K562 (cell line): ENCODE measurements at regions not wholly inside any gene's neighbourhood (a gene's known extent, or its start where the extent isn't known, plus 50 kb on each side); places are given as distances from the start of the nearest gene placed in this dataset.

Experiments
- ARID1B ChIP-seq: fragments of 450-650 bp; IDR thresholded peaks from 2 replicates; pipeline ENCODE4 v1.6.1; 2016; ENCODE audit warnings: antibody characterized with exemption, mild to moderate bottlenecking, inconsistent platforms
- CHD1 ChIP-seq: fragments of 200-600 bp; sonication (generic); IDR thresholded peaks from one replicate; pipeline ENCODE4 v1.6.1; 2012; ENCODE audit warnings: mild to moderate bottlenecking, moderate library complexity, low read length, inconsistent platforms
- CREM ChIP-seq: IDR thresholded peaks from 2 replicates; pipeline ENCODE4 v1.6.1; 2014; ENCODE audit warnings: antibody characterized with exemption, low read depth
- DNMT1 ChIP-seq: fragments of 450-650 bp; IDR thresholded peaks from 2 replicates; pipeline ENCODE4 v1.6.1; 2016; ENCODE audit warnings: antibody characterized with exemption, mild to moderate bottlenecking
- ELF2 ChIP-seq: fragments of 250-450 bp; sonication (Bioruptor Pico); IDR thresholded peaks from 2 replicates; pipeline ENCODE4 v1.5.0; 2021; ENCODE audit warnings: mild to moderate bottlenecking
- ETS2 ChIP-seq: IDR thresholded peaks from 2 replicates; pipeline ENCODE4 v1.6.1; 2016; ENCODE audit warnings: borderline replicate concordance, missing genetic modification characterization, mild to moderate bottlenecking, moderate library complexity, missing compliant biosample characterization; ENCODE audit not compliant: poor library complexity, severe bottlenecking
- KAT8 ChIP-seq: fragments of 450-650 bp; IDR thresholded peaks from 2 replicates; pipeline ENCODE4 v1.6.1; 2016; ENCODE audit warnings: low read depth, mild to moderate bottlenecking
- MCM2 ChIP-seq: fragments of 450-650 bp; IDR thresholded peaks from 2 replicates; pipeline ENCODE4 v1.6.1; 2017; ENCODE audit warnings: low read depth, mild to moderate bottlenecking
- NBN ChIP-seq: fragments of 450-650 bp; IDR thresholded peaks from 2 replicates; pipeline ENCODE4 v1.6.1; 2016; ENCODE audit warnings: low read depth, mild to moderate bottlenecking
- RFX7 ChIP-seq: fragments of 250-450 bp; sonication (Bioruptor Pico); IDR thresholded peaks from 2 replicates; pipeline ENCODE4 v1.5.1; 2021; ENCODE audit warnings: mild to moderate bottlenecking
- SMARCA4 ChIP-seq: fragments of 450-650 bp; IDR thresholded peaks from 2 replicates; pipeline ENCODE4 v1.6.1; 2016
- SP2 ChIP-seq: IDR thresholded peaks from 2 replicates; pipeline ENCODE4 v1.6.1; 2011; ENCODE audit warnings: mild to moderate bottlenecking, low read depth, low read length, moderate library complexity; ENCODE audit not compliant: poor library complexity, severe bottlenecking; ENCODE audit errors: extremely low read depth
- TCF3 ChIP-seq: sonication (generic); formaldehyde crosslinking; IDR thresholded peaks from 2 replicates; pipeline ENCODE4 v1.4.0; 2020; ENCODE audit warnings: mild to moderate bottlenecking, missing genetic modification reagents
- ZNF316 ChIP-seq: fragments of 450-650 bp; IDR thresholded peaks from 2 replicates; pipeline ENCODE4 v1.6.1; 2016
- TF ChIP-seq, protein P1 (sequence below), 2 experiments: fragments of 450-650 bp in 1 of 2; sonication (generic) in 1 of 2; formaldehyde crosslinking in 1 of 2; IDR thresholded peaks; 2 replicates each; pipeline versions ENCODE4 v1.7.1 to v1.9.0; 2016 to 2022; ENCODE audit warnings: inconsistent platforms in 1 of 2, mild to moderate bottlenecking in 1 of 2, missing genetic modification reagents in 1 of 2
- TF ChIP-seq, protein P2 (sequence below): IDR thresholded peaks from 2 replicates; pipeline ENCODE4 v1.6.1; 2011; ENCODE audit warnings: borderline replicate concordance, low read depth, mild to moderate bottlenecking, moderate library complexity, low read length; ENCODE audit not compliant: insufficient read depth, poor library complexity, severe bottlenecking
- TF ChIP-seq, protein P3 (sequence below): sonication (generic); formaldehyde crosslinking; IDR thresholded peaks from 2 replicates; pipeline ENCODE4 v1.8.0; 2022; ENCODE audit warnings: mild to moderate bottlenecking, missing genetic modification reagents, borderline replicate concordance

DNA sequence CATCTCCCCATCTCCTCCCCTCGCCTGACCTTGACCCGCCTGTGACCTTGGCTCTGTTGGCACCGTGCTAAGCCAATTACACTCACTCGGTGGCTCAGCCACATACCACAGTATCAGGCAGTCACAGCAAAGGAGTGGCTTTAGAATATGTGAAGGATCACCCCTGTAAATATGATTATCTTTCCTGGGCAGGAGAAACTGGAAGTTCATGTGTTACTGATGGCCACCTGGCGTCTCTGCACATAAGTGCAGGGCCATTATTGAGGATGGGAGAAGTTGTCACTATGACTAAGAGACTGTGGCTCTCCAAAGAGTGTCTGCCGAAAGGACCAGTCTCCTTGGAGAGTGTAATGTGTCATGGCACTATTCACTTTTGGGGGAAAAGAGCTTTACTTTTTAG, 116.9 kb upstream of the S1PR3 start (continued):
- TF ChIP-seq, protein P1, sequence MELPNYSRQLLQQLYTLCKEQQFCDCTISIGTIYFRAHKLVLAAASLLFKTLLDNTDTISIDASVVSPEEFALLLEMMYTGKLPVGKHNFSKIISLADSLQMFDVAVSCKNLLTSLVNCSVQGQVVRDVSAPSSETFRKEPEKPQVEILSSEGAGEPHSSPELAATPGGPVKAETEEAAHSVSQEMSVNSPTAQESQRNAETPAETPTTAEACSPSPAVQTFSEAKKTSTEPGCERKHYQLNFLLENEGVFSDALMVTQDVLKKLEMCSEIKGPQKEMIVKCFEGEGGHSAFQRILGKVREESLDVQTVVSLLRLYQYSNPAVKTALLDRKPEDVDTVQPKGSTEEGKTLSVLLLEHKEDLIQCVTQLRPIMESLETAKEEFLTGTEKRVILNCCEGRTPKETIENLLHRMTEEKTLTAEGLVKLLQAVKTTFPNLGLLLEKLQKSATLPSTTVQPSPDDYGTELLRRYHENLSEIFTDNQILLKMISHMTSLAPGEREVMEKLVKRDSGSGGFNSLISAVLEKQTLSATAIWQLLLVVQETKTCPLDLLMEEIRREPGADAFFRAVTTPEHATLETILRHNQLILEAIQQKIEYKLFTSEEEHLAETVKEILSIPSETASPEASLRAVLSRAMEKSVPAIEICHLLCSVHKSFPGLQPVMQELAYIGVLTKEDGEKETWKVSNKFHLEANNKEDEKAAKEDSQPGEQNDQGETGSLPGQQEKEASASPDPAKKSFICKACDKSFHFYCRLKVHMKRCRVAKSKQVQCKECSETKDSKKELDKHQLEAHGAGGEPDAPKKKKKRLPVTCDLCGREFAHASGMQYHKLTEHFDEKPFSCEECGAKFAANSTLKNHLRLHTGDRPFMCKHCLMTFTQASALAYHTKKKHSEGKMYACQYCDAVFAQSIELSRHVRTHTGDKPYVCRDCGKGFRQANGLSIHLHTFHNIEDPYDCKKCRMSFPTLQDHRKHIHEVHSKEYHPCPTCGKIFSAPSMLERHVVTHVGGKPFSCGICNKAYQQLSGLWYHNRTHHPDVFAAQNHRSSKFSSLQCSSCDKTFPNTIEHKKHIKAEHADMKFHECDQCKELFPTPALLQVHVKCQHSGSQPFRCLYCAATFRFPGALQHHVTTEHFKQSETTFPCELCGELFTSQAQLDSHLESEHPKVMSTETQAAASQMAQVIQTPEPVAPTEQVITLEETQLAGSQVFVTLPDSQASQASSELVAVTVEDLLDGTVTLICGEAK (IDR thresholded peaks at IDR 0.05): no peak
- TF ChIP-seq, protein P1 (CRISPR knock-in tag; IDR thresholded peaks at IDR 0.05): no peak
- TF ChIP-seq ELF2 (CRISPR knock-in tag) (no peak), MCM2 (no peak), ETS2 (tag) (no peak), SP2 (no peak), NBN (no peak), KAT8 (no peak), SMARCA4 (no peak), RFX7 (CRISPR knock-in tag) (no peak), CREM (no peak), ZNF316 (no peak), TCF3 (CRISPR knock-in tag) (peak; percentile 18; the same call in 1 of the 2 replicates), CHD1 (no peak), ARID1B (no peak), DNMT1 (no peak)
- TF ChIP-seq, protein P2, sequence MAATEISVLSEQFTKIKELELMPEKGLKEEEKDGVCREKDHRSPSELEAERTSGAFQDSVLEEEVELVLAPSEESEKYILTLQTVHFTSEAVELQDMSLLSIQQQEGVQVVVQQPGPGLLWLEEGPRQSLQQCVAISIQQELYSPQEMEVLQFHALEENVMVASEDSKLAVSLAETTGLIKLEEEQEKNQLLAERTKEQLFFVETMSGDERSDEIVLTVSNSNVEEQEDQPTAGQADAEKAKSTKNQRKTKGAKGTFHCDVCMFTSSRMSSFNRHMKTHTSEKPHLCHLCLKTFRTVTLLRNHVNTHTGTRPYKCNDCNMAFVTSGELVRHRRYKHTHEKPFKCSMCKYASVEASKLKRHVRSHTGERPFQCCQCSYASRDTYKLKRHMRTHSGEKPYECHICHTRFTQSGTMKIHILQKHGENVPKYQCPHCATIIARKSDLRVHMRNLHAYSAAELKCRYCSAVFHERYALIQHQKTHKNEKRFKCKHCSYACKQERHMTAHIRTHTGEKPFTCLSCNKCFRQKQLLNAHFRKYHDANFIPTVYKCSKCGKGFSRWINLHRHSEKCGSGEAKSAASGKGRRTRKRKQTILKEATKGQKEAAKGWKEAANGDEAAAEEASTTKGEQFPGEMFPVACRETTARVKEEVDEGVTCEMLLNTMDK: no peak
- TF ChIP-seq, protein P3, sequence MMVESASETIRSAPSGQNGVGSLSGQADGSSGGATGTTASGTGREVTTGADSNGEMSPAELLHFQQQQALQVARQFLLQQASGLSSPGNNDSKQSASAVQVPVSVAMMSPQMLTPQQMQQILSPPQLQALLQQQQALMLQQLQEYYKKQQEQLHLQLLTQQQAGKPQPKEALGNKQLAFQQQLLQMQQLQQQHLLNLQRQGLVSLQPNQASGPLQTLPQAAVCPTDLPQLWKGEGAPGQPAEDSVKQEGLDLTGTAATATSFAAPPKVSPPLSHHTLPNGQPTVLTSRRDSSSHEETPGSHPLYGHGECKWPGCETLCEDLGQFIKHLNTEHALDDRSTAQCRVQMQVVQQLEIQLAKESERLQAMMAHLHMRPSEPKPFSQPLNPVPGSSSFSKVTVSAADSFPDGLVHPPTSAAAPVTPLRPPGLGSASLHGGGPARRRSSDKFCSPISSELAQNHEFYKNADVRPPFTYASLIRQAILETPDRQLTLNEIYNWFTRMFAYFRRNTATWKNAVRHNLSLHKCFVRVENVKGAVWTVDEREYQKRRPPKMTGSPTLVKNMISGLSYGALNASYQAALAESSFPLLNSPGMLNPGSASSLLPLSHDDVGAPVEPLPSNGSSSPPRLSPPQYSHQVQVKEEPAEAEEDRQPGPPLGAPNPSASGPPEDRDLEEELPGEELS (CRISPR knock-in tag): no peak
